Body of pancreas (tissue), 4 donors: ENCODE measurements at regions not wholly inside any gene's neighbourhood (a gene's known extent, or its start where the extent isn't known, plus 50 kb on each side); places are given as distances from the start of the nearest gene placed in this dataset.
A peak's percentile ranks its signal among the peaks of the same experiment; 100 is the strongest.
"Not testable (repeated sequence)": the region's sequence is repeated elsewhere in the genome, so short reads cannot be mapped to it uniquely, and the experiment has no call there.

Experiments
- ATAC-seq: fragments of 150-250 bp; one replicate; pipeline ENCODE4 v1.9.1; 2016
- DNase-seq, 4 donors: peaks; one replicate each; pipeline ENCODE4 v3.0.0-alpha.2; 2019
- H3K27ac ChIP-seq, 4 donors: fragments of 200-600 bp; sonication (generic); 1 replicate in 3 of 4; 2 replicates in 1 of 4; pipeline versions ENCODE4 v1.5.1 to v1.6.1; 2016 to 2019; ENCODE audit warnings: mild to moderate bottlenecking in 1 of 4, mixed read lengths in 1 of 4, moderate library complexity in 1 of 4
- H3K27me3 ChIP-seq, 2 donors: fragments of 200-600 bp; sonication (generic); one replicate each; pipeline ENCODE4 v1.6.0; 2016; ENCODE audit warnings: mild to moderate bottlenecking in 1 of 2
- H3K36me3 ChIP-seq, 2 donors: fragments of 200-600 bp; sonication (generic); replicated peaks in 1 of 2; 2 replicates each; pipeline ENCODE4 v1.5.1; 2016; ENCODE audit warnings: low read depth in 2 of 2; ENCODE audit not compliant: insufficient read depth in 1 of 2
- H3K4me1 ChIP-seq: fragments of 200-600 bp; sonication (generic); one replicate; pipeline ENCODE4 v1.6.0; 2016
- H3K4me3 ChIP-seq, 2 donors: fragments of 200-600 bp; sonication (generic); 1 replicate in 1 of 2; 2 replicates in 1 of 2; pipeline ENCODE4 v1.5.1; 2016 to 2019
- H3K9me3 ChIP-seq, 3 donors: fragments of 200-600 bp; sonication (generic); 1 replicate in 2 of 3; 2 replicates in 1 of 3; pipeline ENCODE4 v1.5.1; 2016
- CTCF ChIP-seq, 7 experiments: fragments of 450-650 bp in 4 of 7; fragments of 200-600 bp in 3 of 7; sonication (generic) in 3 of 7; IDR thresholded peaks; one replicate each; pipeline ENCODE4 v1.5.1; 2016 to 2019; ENCODE audit warnings: antibody characterized with exemption in 7 of 7
- WGBS, 2 donors: methylation state at CpG; one replicate each; pipeline ENCODE4 v1.1.5; 2017; 5-methylcytosine and 5-hydroxymethylcytosine counted together
- intact Hi-C: fragments of 100-400 bp; cut with DNase I; formaldehyde crosslinking; loops from one replicate; pipeline ENCODE4 v1.15.1; 2023

- H3K4me3 ChIP-seq, intact Hi-C loops, H3K27me3 ChIP-seq, H3K9me3 ChIP-seq, H3K27ac ChIP-seq, H3K4me1 ChIP-seq, DNase-seq, H3K36me3 ChIP-seq: not testable (repeated sequence)
- peak; percentile 88 for ATAC-seq
- 0% methylated on average over 1 to 3 of the region's 4 CpGs for WGBS, 2 donors
- TF ChIP-seq CTCF (IDR thresholded peaks at IDR 0.05): peak in 2 of 7 experiments; percentile 15 to 48
Measured at GRCh38 chr2:87229091-87229689, 207.5 kb upstream of the PLGLB1 start.

GRCh38 chr2:87229964-87230363 is 208.3 kb upstream of the PLGLB1 start:
- H3K4me1 ChIP-seq, H3K27me3 ChIP-seq, DNase-seq, ATAC-seq, H3K27ac ChIP-seq, H3K9me3 ChIP-seq, H3K4me3 ChIP-seq, intact Hi-C loops, H3K36me3 ChIP-seq: not testable (repeated sequence)
- WGBS, 2 donors: 70% methylated on average over 3 of the region's 4 CpGs; no CpG with 5 or more reads in 1 of the 2 donors

- H3K4me1 ChIP-seq, intact Hi-C loops, H3K27me3 ChIP-seq, H3K4me3 ChIP-seq, DNase-seq, H3K9me3 ChIP-seq, H3K36me3 ChIP-seq, ATAC-seq, H3K27ac ChIP-seq: not testable (repeated sequence)
- no CpG with 5 or more reads among the region's 8 CpGs for WGBS, 2 donors
Measured at GRCh38 chr2:87235333-87235981, 213.8 kb upstream of the PLGLB1 start.

GRCh38 chr2:87237570-87238336 is 216.1 kb upstream of the PLGLB1 start:
- ATAC-seq, H3K36me3 ChIP-seq, DNase-seq, H3K4me1 ChIP-seq, H3K9me3 ChIP-seq, H3K27ac ChIP-seq, H3K27me3 ChIP-seq, H3K4me3 ChIP-seq, intact Hi-C loops: not testable (repeated sequence)
- WGBS, 2 donors: 61 to 77% methylated on average over 4 to 8 of the region's 15 CpGs

- H3K36me3 ChIP-seq, H3K27ac ChIP-seq, H3K4me1 ChIP-seq, H3K27me3 ChIP-seq, ATAC-seq, H3K9me3 ChIP-seq, DNase-seq, H3K4me3 ChIP-seq, intact Hi-C loops: not testable (repeated sequence)
- 90 to 98% methylated on average over 4 to 5 of the region's 8 CpGs for WGBS, 2 donors
Measured at GRCh38 chr2:87239558-87240215, 218.0 kb upstream of the PLGLB1 start.

GRCh38 chr2:87246066-87246717 is 224.5 kb upstream of the PLGLB1 start:
- H3K4me1 ChIP-seq, DNase-seq, H3K36me3 ChIP-seq, H3K9me3 ChIP-seq, H3K4me3 ChIP-seq, H3K27me3 ChIP-seq, intact Hi-C loops, ATAC-seq, H3K27ac ChIP-seq: not testable (repeated sequence)
- WGBS, 2 donors: 70 to 80% methylated on average over 7 to 11 of the region's 11 CpGs

GRCh38 chr2:87252046-87252445 is 230.4 kb upstream of the PLGLB1 start:
- intact Hi-C loops, H3K4me1 ChIP-seq, H3K4me3 ChIP-seq, H3K9me3 ChIP-seq, H3K27me3 ChIP-seq, H3K36me3 ChIP-seq, H3K27ac ChIP-seq, ATAC-seq, DNase-seq: not testable (repeated sequence)
- 83 to 86% methylated on average over 1 to 2 of the region's 5 CpGs for WGBS, 2 donors

GRCh38 chr2:87254562-87254961 is 232.9 kb upstream of the PLGLB1 start:
- no CpG with 5 or more reads among the region's 1 CpG for WGBS, 2 donors
- H3K27me3 ChIP-seq, H3K4me1 ChIP-seq, DNase-seq, H3K27ac ChIP-seq, intact Hi-C loops, H3K9me3 ChIP-seq, ATAC-seq, H3K4me3 ChIP-seq, H3K36me3 ChIP-seq: not testable (repeated sequence)

- H3K9me3 ChIP-seq, DNase-seq, H3K4me1 ChIP-seq, H3K4me3 ChIP-seq, H3K27me3 ChIP-seq, H3K27ac ChIP-seq, H3K36me3 ChIP-seq, ATAC-seq, intact Hi-C loops: not testable (repeated sequence)
- WGBS, 2 donors: 93 to 100% methylated on average over 1 to 11 of the region's 14 CpGs
Measured at GRCh38 chr2:87255410-87255809, 233.8 kb upstream of the PLGLB1 start.

- 100% methylated on average over 1 of the region's 7 CpGs; no CpG with 5 or more reads in 1 of the 2 donors for WGBS, 2 donors
- H3K27me3 ChIP-seq, H3K4me1 ChIP-seq: not testable (repeated sequence)
Measured at GRCh38 chr2:87258887-87259286, 237.2 kb upstream of the PLGLB1 start.

More at GRCh38 chr2:87258887-87259286, 237.2 kb upstream of the PLGLB1 start:
- DNase-seq, H3K27ac ChIP-seq, H3K9me3 ChIP-seq, ATAC-seq, intact Hi-C loops, H3K36me3 ChIP-seq, H3K4me3 ChIP-seq: not testable (repeated sequence)
